DND-41 (cell line): ENCODE measurements at regions not wholly inside any gene's neighbourhood (a gene's known extent, or its start where the extent isn't known, plus 50 kb on each side); places are given as distances from the start of the nearest gene placed in this dataset.
"Not testable (repeated sequence)": the region's sequence is repeated elsewhere in the genome, so short reads cannot be mapped to it uniquely, and the experiment has no call there.

Experiments used
- ATAC-seq: fragments of 200-7000 bp; cut with Tn5 transposase; 3 replicates; pipeline ENCODE4 v1.9.1; 2021; ENCODE audit warnings: low read depth; ENCODE audit not compliant: insufficient read depth
- DNase-seq: peaks from one replicate; pipeline ENCODE4 v3.0.0-alpha.2; 2020
- H2AFZ ChIP-seq: 2 replicates; pipeline ENCODE4 v1.6.0; 2012; ENCODE audit warnings: low read depth, low read length
- H3K27ac ChIP-seq: 2 replicates; pipeline ENCODE4 v1.5.1; 2012; ENCODE audit warnings: low read length, inconsistent platforms
- H3K27me3 ChIP-seq: fragments of 200-600 bp; sonication (generic); 2 replicates; pipeline ENCODE4 v1.6.0; 2012; ENCODE audit warnings: low read length, mild to moderate bottlenecking, inconsistent platforms; ENCODE audit not compliant: insufficient read depth, poor library complexity
- H3K36me3 ChIP-seq: 2 replicates; pipeline ENCODE4 v1.5.1; 2012; ENCODE audit warnings: low read length, inconsistent platforms; ENCODE audit not compliant: insufficient read depth
- H3K4me1 ChIP-seq: 2 replicates; pipeline ENCODE4 v1.5.1; 2012; ENCODE audit warnings: mild to moderate bottlenecking, low read length; ENCODE audit not compliant: insufficient read depth
- H3K4me2 ChIP-seq: 2 replicates; pipeline ENCODE4 v1.6.0; 2012; ENCODE audit warnings: mild to moderate bottlenecking, moderate library complexity, low read length, inconsistent platforms; ENCODE audit not compliant: insufficient read depth
- H3K4me3 ChIP-seq, 2 experiments: fragments of 200-600 bp in 1 of 2; shearing (Covaris generic) in 1 of 2; 2 replicates each; pipeline ENCODE4 v1.5.1; 2012 to 2016; ENCODE audit warnings: inconsistent platforms in 2 of 2, low read length in 2 of 2, mild to moderate bottlenecking in 2 of 2, low read depth in 1 of 2, moderate library complexity in 1 of 2
- H3K79me2 ChIP-seq: 2 replicates; pipeline ENCODE4 v1.6.0; 2012; ENCODE audit warnings: low read length, inconsistent platforms; ENCODE audit not compliant: insufficient read depth
- H3K9ac ChIP-seq: 2 replicates; pipeline ENCODE4 v1.6.0; 2012; ENCODE audit warnings: low read depth, mild to moderate bottlenecking, inconsistent platforms, low read length, moderate library complexity
- H3K9me3 ChIP-seq: 2 replicates; pipeline ENCODE4 v1.5.1; 2012; ENCODE audit warnings: low read length, moderate library complexity, mild to moderate bottlenecking, inconsistent platforms; ENCODE audit not compliant: insufficient read depth, severe bottlenecking
- H4K20me1 ChIP-seq: 2 replicates; pipeline ENCODE4 v1.6.0; 2012; ENCODE audit warnings: low read length; ENCODE audit not compliant: insufficient read depth
- CTCF ChIP-seq: IDR thresholded peaks from 2 replicates; pipeline ENCODE4 v1.5.1; 2012; ENCODE audit warnings: borderline replicate concordance, low read length, moderate library complexity, mild to moderate bottlenecking; ENCODE audit not compliant: poor library complexity, severe bottlenecking; ENCODE audit errors: extremely low read depth
- EZH2 ChIP-seq: IDR thresholded peaks from 3 replicates; pipeline ENCODE4 v1.6.1; 2012; ENCODE audit warnings: borderline replicate concordance, low read depth, mild to moderate bottlenecking, moderate library complexity, low read length, inconsistent platforms; ENCODE audit not compliant: severe bottlenecking

GRCh38 chr4:171246948-171247347, 566.3 kb upstream of the GALNTL6 start:
- no peaks in the 10 kb centered on the region for H4K20me1 ChIP-seq
- H3K9me3 ChIP-seq: no peaks in the 10 kb centered on the region
- H3K9ac ChIP-seq: no peak overlapping the region
- no peak for DNase-seq
- TF ChIP-seq CTCF (no peak), EZH2 (no peak)
- H3K27me3 ChIP-seq: no peaks in the 10 kb centered on the region
- no peak overlapping the region for H3K27ac ChIP-seq
- no peak overlapping the region for H2AFZ ChIP-seq
- H3K4me3 ChIP-seq: no peak overlapping the region
- no peaks in the 10 kb centered on the region for H3K4me1 ChIP-seq
- no peak for ATAC-seq
- H3K36me3 ChIP-seq: no peaks in the 10 kb centered on the region
- H3K79me2 ChIP-seq: no peaks in the 10 kb centered on the region
- no peak overlapping the region for H3K4me2 ChIP-seq

GRCh38 chr4:171242831-171243230, 570.4 kb upstream of the GALNTL6 start:
- ATAC-seq (no peak), DNase-seq (no peak)
- Histone ChIP-seq H3K9me3 (no peaks in the 10 kb centered on the region), H3K36me3 (no peaks in the 10 kb centered on the region), H3K79me2 (no peaks in the 10 kb centered on the region), H3K9ac (no peak overlapping the region), H3K27ac (no peak overlapping the region), H3K4me1 (no peaks in the 10 kb centered on the region), H2AFZ (no peak overlapping the region), H4K20me1 (no peaks in the 10 kb centered on the region), H3K4me2 (no peak overlapping the region), H3K4me3 (no peak overlapping the region), H3K27me3 (no peaks in the 10 kb centered on the region)
- TF ChIP-seq CTCF (no peak), EZH2 (no peak)

- ATAC-seq (no peak), DNase-seq (no peak)
- Histone ChIP-seq H3K4me3 (no peak overlapping the region), H3K36me3 (no peaks in the 10 kb centered on the region), H3K4me1 (no peaks in the 10 kb centered on the region), H3K79me2 (no peaks in the 10 kb centered on the region), H4K20me1 (no peaks in the 10 kb centered on the region), H3K9me3 (no peaks in the 10 kb centered on the region), H3K27ac (no peak overlapping the region), H2AFZ (no peak overlapping the region), H3K4me2 (no peak overlapping the region), H3K27me3 (no peaks in the 10 kb centered on the region), H3K9ac (no peak overlapping the region)
- no peak for TF ChIP-seq EZH2
- no peak for TF ChIP-seq CTCF
These were observed 574.0 kb upstream of the GALNTL6 start for GRCh38 chr4:171239196-171239595.

- H3K9me3 ChIP-seq: no peaks in the 10 kb centered on the region
- no peak overlapping the region for H3K27ac ChIP-seq
- ATAC-seq (no peak), DNase-seq (no peak)
- no peak overlapping the region for H3K4me3 ChIP-seq
- no peaks in the 10 kb centered on the region for H3K4me1 ChIP-seq
- no peak overlapping the region for H3K9ac ChIP-seq
- H3K36me3 ChIP-seq: no peaks in the 10 kb centered on the region
- no peaks in the 10 kb centered on the region for H3K79me2 ChIP-seq
- H2AFZ ChIP-seq: no peak overlapping the region
- H4K20me1 ChIP-seq: no peaks in the 10 kb centered on the region
- TF ChIP-seq EZH2 (no peak), CTCF (no peak)
- no peak overlapping the region for H3K4me2 ChIP-seq
- no peaks in the 10 kb centered on the region for H3K27me3 ChIP-seq
These were observed 577.7 kb upstream of the GALNTL6 start for GRCh38 chr4:171235521-171235920.

GRCh38 chr4:171229354-171229753, 583.9 kb upstream of the GALNTL6 start:
- not testable (repeated sequence) for ATAC-seq, H3K36me3 ChIP-seq, DNase-seq, H3K79me2 ChIP-seq, H3K4me2 ChIP-seq, H2AFZ ChIP-seq, H3K9ac ChIP-seq, H3K27ac ChIP-seq, H3K4me1 ChIP-seq, H3K4me3 ChIP-seq, H3K9me3 ChIP-seq, H3K27me3 ChIP-seq, H4K20me1 ChIP-seq
